Trophoblast cell (in vitro differentiated cells and primary cell): ENCODE measurements at regions not wholly inside any gene's neighbourhood (a gene's known extent, or its start where the extent isn't known, plus 50 kb on each side); places are given as distances from the start of the nearest gene placed in this dataset.

Source experiments
- DNase-seq, 2 donors: peaks; one replicate each; pipeline ENCODE4 v3.0.0-alpha.2; 2016
- H2AFZ ChIP-seq: 2 replicates; pipeline ENCODE4 v1.6.1; 2013; ENCODE audit warnings: low read length, moderate library complexity, mild to moderate bottlenecking; ENCODE audit not compliant: insufficient read depth, poor library complexity
- H2AK5ac ChIP-seq: 2 replicates; pipeline ENCODE4 v1.6.1; 2013; ENCODE audit warnings: mild to moderate bottlenecking, low read length
- H2BK120ac ChIP-seq: 2 replicates; pipeline ENCODE4 v1.6.1; 2013; ENCODE audit warnings: low read length, mild to moderate bottlenecking, moderate library complexity; ENCODE audit not compliant: insufficient read depth, poor library complexity
- H2BK12ac ChIP-seq: 2 replicates; pipeline ENCODE4 v1.6.1; 2013; ENCODE audit warnings: mild to moderate bottlenecking, low read length, moderate library complexity
- H2BK5ac ChIP-seq: 2 replicates; pipeline ENCODE4 v1.6.1; 2013; ENCODE audit warnings: low read length, low read depth, moderate library complexity, mild to moderate bottlenecking; ENCODE audit not compliant: poor library complexity
- H3K14ac ChIP-seq: 2 replicates; pipeline ENCODE4 v1.6.1; 2013; ENCODE audit warnings: mild to moderate bottlenecking, low read length
- H3K18ac ChIP-seq: 2 replicates; pipeline ENCODE4 v1.6.1; 2013; ENCODE audit warnings: mild to moderate bottlenecking, low read length
- H3K23ac ChIP-seq: 2 replicates; pipeline ENCODE4 v1.6.1; 2013; ENCODE audit warnings: low read length
- H3K27ac ChIP-seq: 2 replicates; pipeline ENCODE4 v1.5.1; 2013; ENCODE audit warnings: low read depth, mild to moderate bottlenecking, inconsistent platforms, low read length, moderate library complexity
- H3K27me3 ChIP-seq: 2 replicates; pipeline ENCODE4 v1.6.1; 2013; ENCODE audit warnings: inconsistent platforms, mild to moderate bottlenecking, low read length, moderate library complexity; ENCODE audit not compliant: insufficient read depth
- H3K36me3 ChIP-seq, 2 experiments: 1 replicate in 1 of 2; 2 replicates in 1 of 2; pipeline ENCODE4 v1.6.1; 2013; ENCODE audit warnings: low read length in 2 of 2, mild to moderate bottlenecking in 2 of 2, moderate library complexity in 1 of 2; ENCODE audit not compliant: insufficient read depth in 2 of 2, control insufficient read depth in 1 of 2
- H3K4ac ChIP-seq: 2 replicates; pipeline ENCODE4 v1.6.1; 2013; ENCODE audit warnings: low read depth, mild to moderate bottlenecking, low read length, moderate library complexity
- H3K4me1 ChIP-seq, 2 experiments: 1 replicate in 1 of 2; 2 replicates in 1 of 2; pipeline ENCODE4 v1.6.1; 2013; ENCODE audit warnings: low read length in 2 of 2, mild to moderate bottlenecking in 2 of 2, moderate library complexity in 1 of 2; ENCODE audit not compliant: insufficient read depth in 2 of 2, control insufficient read depth in 1 of 2
- H3K4me2 ChIP-seq: 2 replicates; pipeline ENCODE4 v1.6.1; 2013; ENCODE audit warnings: inconsistent platforms, mild to moderate bottlenecking, low read length, moderate library complexity
- H3K4me3 ChIP-seq: 2 replicates; pipeline ENCODE4 v1.5.1; 2013; ENCODE audit warnings: mild to moderate bottlenecking, low read depth, low read length, inconsistent platforms
- H3K79me1 ChIP-seq: one replicate; pipeline ENCODE4 v1.6.1; 2013; ENCODE audit warnings: low read length
- H3K79me2 ChIP-seq: 2 replicates; pipeline ENCODE4 v1.6.1; 2013; ENCODE audit warnings: low read length, mild to moderate bottlenecking; ENCODE audit not compliant: control insufficient read depth, insufficient read depth, poor library complexity
- H3K9ac ChIP-seq: 2 replicates; pipeline ENCODE4 v1.6.1; 2013; ENCODE audit warnings: mild to moderate bottlenecking, low read length
- H3K9me3 ChIP-seq: 2 replicates; pipeline ENCODE4 v1.6.1; 2013; ENCODE audit warnings: low read depth, mild to moderate bottlenecking, control low read depth, inconsistent platforms, low read length; ENCODE audit not compliant: insufficient read depth
- H4K12ac ChIP-seq: 2 replicates; pipeline ENCODE4 v1.6.1; 2013; ENCODE audit warnings: low read depth, mild to moderate bottlenecking, low read length, moderate library complexity
- H4K8ac ChIP-seq: 2 replicates; pipeline ENCODE4 v1.6.1; 2013; ENCODE audit warnings: low read depth, mild to moderate bottlenecking, low read length, moderate library complexity
- H4K91ac ChIP-seq: one replicate; pipeline ENCODE4 v1.6.1; 2013; ENCODE audit warnings: low read depth, mild to moderate bottlenecking, low read length, moderate library complexity
- WGBS: extraction: QIAGEN DNeasy Blood & Tissue Kit; methylation state at CpG from one replicate; pipeline ENCODE4 v1.1.7; 2013; ENCODE audit warnings: missing lambda C conversion rate; ENCODE audit not compliant: insufficient read length, insufficient coverage; ENCODE audit errors: extremely low coverage; 5-methylcytosine and 5-hydroxymethylcytosine counted together

- no peak overlapping the region for H3K4me2 ChIP-seq
- no peak overlapping the region for H2AFZ ChIP-seq
- H3K36me3 ChIP-seq, result no peaks in the 10 kb centered on the region
- H2AK5ac ChIP-seq, result no peak overlapping the region
- H3K9me3 ChIP-seq, result no peaks in the 10 kb centered on the region
- no peak overlapping the region for H3K27ac ChIP-seq
- no peak overlapping the region for H3K14ac ChIP-seq
- no peak overlapping the region for H3K4ac ChIP-seq
- DNase-seq, result no peak
- WGBS, result no CpG with 5 or more reads among the region's 5 CpGs
- H4K91ac ChIP-seq, result no peak overlapping the region
- H3K79me2 ChIP-seq, result no peaks in the 10 kb centered on the region
- no peak overlapping the region for H4K8ac ChIP-seq
- no peaks in the 10 kb centered on the region for H3K27me3 ChIP-seq
- no peak overlapping the region for H3K18ac ChIP-seq
- H3K23ac ChIP-seq, result no peak overlapping the region
- no peaks in the 10 kb centered on the region for H3K79me1 ChIP-seq
- no peak overlapping the region for H4K12ac ChIP-seq
- H3K4me3 ChIP-seq, result no peak overlapping the region
- no peak overlapping the region for H2BK5ac ChIP-seq
- H2BK120ac ChIP-seq, result no peak overlapping the region
- no peak overlapping the region for H3K9ac ChIP-seq
- H2BK12ac ChIP-seq, result no peak overlapping the region
- H3K4me1 ChIP-seq, result no peaks in the 10 kb centered on the region
These were observed 1962.5 kb downstream of the ARAP2 start for GRCh38 chr4:34281826-34282225.

- no CpG with 5 or more reads among the region's 3 CpGs for WGBS
- Histone ChIP-seq H3K9ac (no peak overlapping the region), H3K9me3 (no peaks in the 10 kb centered on the region), H3K79me1 (no peaks in the 10 kb centered on the region), H3K23ac (no peak overlapping the region), H3K27ac (no peak overlapping the region), H4K12ac (no peak overlapping the region), H3K18ac (no peak overlapping the region), H2AK5ac (no peak overlapping the region), H3K36me3 (no peaks in the 10 kb centered on the region), H3K79me2 (no peaks in the 10 kb centered on the region), H4K8ac (no peak overlapping the region), H3K4me2 (no peak overlapping the region), H2BK12ac (no peak overlapping the region), H2BK5ac (no peak overlapping the region), H3K4me3 (no peak overlapping the region), H4K91ac (no peak overlapping the region), H3K14ac (no peak overlapping the region), H2AFZ (no peak overlapping the region), H3K4me1 (no peaks in the 10 kb centered on the region), H3K27me3 (no peaks in the 10 kb centered on the region), H3K4ac (no peak overlapping the region), H2BK120ac (no peak overlapping the region)
- DNase-seq, result no peak
These were observed 1954.8 kb downstream of the ARAP2 start for GRCh38 chr4:34289489-34289888.

GRCh38 chr4:34289962-34290361 lies 1954.4 kb downstream of the ARAP2 start:
- Histone ChIP-seq H3K36me3 (no peaks in the 10 kb centered on the region), H3K4ac (no peak overlapping the region), H4K91ac (no peak overlapping the region), H4K8ac (no peak overlapping the region), H3K4me3 (no peak overlapping the region), H3K79me1 (no peaks in the 10 kb centered on the region), H3K23ac (no peak overlapping the region), H3K4me2 (no peak overlapping the region), H3K4me1 (no peaks in the 10 kb centered on the region), H2AK5ac (no peak overlapping the region), H2BK120ac (no peak overlapping the region), H2BK5ac (no peak overlapping the region), H3K9me3 (no peaks in the 10 kb centered on the region), H3K79me2 (no peaks in the 10 kb centered on the region), H2AFZ (no peak overlapping the region), H3K27me3 (no peaks in the 10 kb centered on the region), H3K9ac (no peak overlapping the region), H3K27ac (no peak overlapping the region), H3K14ac (no peak overlapping the region), H2BK12ac (no peak overlapping the region), H4K12ac (no peak overlapping the region), H3K18ac (no peak overlapping the region)
- DNase-seq, result no peak

GRCh38 chr4:34293459-34293858 lies 1950.9 kb downstream of the ARAP2 start:
- H3K27ac ChIP-seq, result no peak overlapping the region
- no peak overlapping the region for H2BK12ac ChIP-seq
- H4K8ac ChIP-seq, result no peak overlapping the region
- no peak overlapping the region for H3K18ac ChIP-seq
- H2BK120ac ChIP-seq, result no peak overlapping the region
- no peaks in the 10 kb centered on the region for H3K4me1 ChIP-seq
- H2AK5ac ChIP-seq, result no peak overlapping the region
- no peak overlapping the region for H2AFZ ChIP-seq
- no peaks in the 10 kb centered on the region for H3K36me3 ChIP-seq
- no peak overlapping the region for H3K23ac ChIP-seq
- H3K9ac ChIP-seq, result no peak overlapping the region
- no peaks in the 10 kb centered on the region for H3K79me1 ChIP-seq
- no peak overlapping the region for H3K4me3 ChIP-seq
- H3K4ac ChIP-seq, result no peak overlapping the region
- H2BK5ac ChIP-seq, result no peak overlapping the region
- H4K91ac ChIP-seq, result no peak overlapping the region
- H3K27me3 ChIP-seq, result no peaks in the 10 kb centered on the region
- H4K12ac ChIP-seq, result no peak overlapping the region
- H3K79me2 ChIP-seq, result no peaks in the 10 kb centered on the region
- no peak for DNase-seq
- no peaks in the 10 kb centered on the region for H3K9me3 ChIP-seq
- H3K14ac ChIP-seq, result no peak overlapping the region
- no peak overlapping the region for H3K4me2 ChIP-seq

GRCh38 chr4:34309383-34309906 lies 1934.9 kb downstream of the ARAP2 start:
- no peak overlapping the region for H3K4me3 ChIP-seq
- no peak overlapping the region for H2BK120ac ChIP-seq
- H4K91ac ChIP-seq, result no peak overlapping the region
- H3K27me3 ChIP-seq, result no peaks in the 10 kb centered on the region
- no peak overlapping the region for H3K4ac ChIP-seq
- no peaks in the 10 kb centered on the region for H3K4me1 ChIP-seq
- H2BK12ac ChIP-seq, result no peak overlapping the region
- no peak overlapping the region for H3K4me2 ChIP-seq
- H2BK5ac ChIP-seq, result no peak overlapping the region
- no peak overlapping the region for H2AK5ac ChIP-seq
- H4K12ac ChIP-seq, result no peak overlapping the region
- H4K8ac ChIP-seq, result no peak overlapping the region
- no peak overlapping the region for H3K27ac ChIP-seq
- H3K14ac ChIP-seq, result no peak overlapping the region
- no peak overlapping the region for H3K23ac ChIP-seq
- H3K9ac ChIP-seq, result no peak overlapping the region
- no peak for DNase-seq
- no peaks in the 10 kb centered on the region for H3K79me2 ChIP-seq
- no peak overlapping the region for H2AFZ ChIP-seq
- H3K36me3 ChIP-seq, result no peaks in the 10 kb centered on the region
- H3K9me3 ChIP-seq, result no peaks in the 10 kb centered on the region
- no peaks in the 10 kb centered on the region for H3K79me1 ChIP-seq
- no peak overlapping the region for H3K18ac ChIP-seq
